ENCODE measurements at regions not wholly inside any gene's neighbourhood (a gene's known extent, or its start where the extent isn't known, plus 50 kb on each side); places are given as distances from the start of the nearest gene placed in this dataset.
"Not testable (repeated sequence)": the region's sequence is repeated elsewhere in the genome, so short reads cannot be mapped to it uniquely, and the experiment has no call there.

DNA sequence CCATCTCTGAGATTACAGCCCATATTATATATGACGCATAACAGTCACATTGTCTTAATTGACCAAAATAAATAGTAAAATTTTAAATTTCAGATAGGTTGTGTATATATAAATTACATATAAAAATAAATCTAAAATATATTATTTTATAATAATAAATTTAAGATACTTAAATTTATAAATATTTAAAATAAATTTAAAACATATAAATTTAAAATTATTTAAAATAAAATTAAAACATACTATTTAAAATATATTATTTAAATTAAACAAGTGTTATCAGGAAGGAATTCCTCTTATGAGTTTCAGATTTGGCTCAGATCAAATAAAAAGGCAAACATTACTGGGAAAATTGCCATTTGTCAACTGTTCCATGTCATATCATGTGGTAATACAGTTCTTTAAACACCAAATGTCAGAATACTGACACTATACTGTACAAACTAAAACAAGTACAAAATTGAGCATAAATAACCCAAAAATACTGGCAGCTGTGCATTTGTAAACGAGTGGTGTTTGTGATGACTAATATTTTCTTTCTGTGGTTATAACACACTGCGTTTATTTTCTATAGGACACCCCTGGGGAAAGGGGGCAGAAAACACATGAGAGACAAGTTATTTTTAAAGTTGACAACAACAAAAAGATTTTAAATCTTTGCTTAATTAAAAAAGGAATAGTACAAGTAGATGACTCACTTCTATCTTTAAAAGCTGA is 71.3 kb upstream of the DGKB start:
- Histone ChIP-seq H3K9me3 (ENCODE audit: control insufficient read depth, low read length) (no peaks in the 10 kb centered on the region), H3K4me3 (ENCODE audit: low read length) (no peak overlapping the region)
- peak; percentile 2 for DNase-seq (ENCODE audit: low read depth)

DNA sequence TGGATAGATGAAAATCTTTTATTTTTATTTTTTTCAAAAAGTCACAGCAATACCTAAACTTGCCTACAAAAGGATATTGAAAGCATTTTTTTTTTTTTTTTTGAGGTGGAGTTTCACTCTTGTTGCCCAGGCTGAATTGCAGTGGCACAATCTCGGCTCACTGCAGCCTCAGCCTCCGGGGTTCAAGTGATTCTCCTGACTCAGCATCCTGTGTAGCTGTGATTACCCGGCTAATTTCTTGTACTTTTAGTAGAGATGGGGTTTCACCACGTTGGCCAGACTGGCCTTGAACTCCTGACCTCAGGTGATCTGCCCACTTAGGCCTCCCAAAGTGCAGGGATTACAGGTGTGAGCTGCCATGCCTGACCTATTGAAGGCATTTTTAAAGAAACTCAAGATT is 69.1 kb upstream of the DGKB start:
- not testable (repeated sequence) for H3K9me3 ChIP-seq (ENCODE audit: control insufficient read depth, low read length); H3K27me3 ChIP-seq (replicated peaks; ENCODE audit: control insufficient read depth, insufficient read depth, low read length); H3K4me3 ChIP-seq (ENCODE audit: low read length); DNase-seq (ENCODE audit: low read depth); H3K9ac ChIP-seq (ENCODE audit: low read length); H3K36me3 ChIP-seq (ENCODE audit: control insufficient read depth, insufficient read depth, low read length, severe bottlenecking); H3K4me1 ChIP-seq (ENCODE audit: control insufficient read depth, insufficient read depth, low read length)

More for the DNA sequence above, 71.3 kb upstream of the DGKB start:
- Histone ChIP-seq H3K4me1 (ENCODE audit: control insufficient read depth, insufficient read depth, low read length) (peaks cover 5% of the 10 kb centered on the region), H3K27me3 (replicated peaks; ENCODE audit: control insufficient read depth, insufficient read depth, low read length) (no peaks in the 10 kb centered on the region), H3K36me3 (ENCODE audit: control insufficient read depth, insufficient read depth, low read length, severe bottlenecking) (no peaks in the 10 kb centered on the region), H3K9ac (ENCODE audit: low read length) (no peak overlapping the region)

DNA sequence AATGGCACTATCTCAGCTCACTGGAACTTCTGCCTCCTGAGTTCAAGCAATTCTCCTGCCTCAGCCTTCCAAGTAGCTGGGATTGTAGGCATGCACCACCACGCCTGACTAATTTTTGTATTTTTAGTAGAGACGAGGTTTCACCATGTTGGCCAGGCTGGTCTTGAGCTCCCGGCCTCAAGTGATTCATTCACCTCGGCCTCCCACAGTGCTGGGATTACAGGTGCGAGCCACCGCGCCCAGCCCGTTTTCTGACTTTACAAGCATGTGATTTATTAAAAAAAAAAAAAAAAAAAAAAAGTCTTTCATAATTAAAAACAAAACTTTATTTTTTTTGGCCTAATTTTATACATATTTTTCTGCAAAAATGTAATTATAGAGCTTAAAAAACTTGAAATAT is 64.8 kb upstream of the DGKB start:
- not testable (repeated sequence) for H3K27me3 ChIP-seq (replicated peaks; ENCODE audit: control insufficient read depth, insufficient read depth, low read length); H3K9ac ChIP-seq (ENCODE audit: low read length); H3K36me3 ChIP-seq (ENCODE audit: control insufficient read depth, insufficient read depth, low read length, severe bottlenecking); H3K4me1 ChIP-seq (ENCODE audit: control insufficient read depth, insufficient read depth, low read length); H3K4me3 ChIP-seq (ENCODE audit: low read length); H3K9me3 ChIP-seq (ENCODE audit: control insufficient read depth, low read length); DNase-seq (ENCODE audit: low read depth)

DNA sequence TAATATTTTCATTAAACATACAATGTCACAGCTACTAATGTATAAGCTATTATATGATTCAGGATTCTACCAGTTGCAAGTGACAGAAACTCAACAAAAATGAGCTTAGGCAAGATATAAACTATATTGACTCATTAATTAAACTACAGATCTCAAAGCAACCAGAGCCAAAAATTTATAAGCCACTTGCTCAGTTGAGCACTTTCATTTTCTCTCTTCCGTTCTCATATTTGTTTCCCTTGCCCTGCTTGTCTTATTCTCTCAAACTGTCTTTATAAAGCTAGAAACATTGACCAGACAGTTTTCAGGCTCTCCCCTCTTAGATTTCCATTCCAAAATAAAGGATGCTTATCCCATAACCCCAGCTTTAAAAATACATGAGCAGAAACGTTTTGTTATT is 60.2 kb upstream of the DGKB start:
- no peaks in the 10 kb centered on the region for H3K9me3 ChIP-seq (ENCODE audit: control insufficient read depth, low read length)
- no peaks in the 10 kb centered on the region for H3K36me3 ChIP-seq (ENCODE audit: control insufficient read depth, insufficient read depth, low read length, severe bottlenecking)
- H3K4me3 ChIP-seq (ENCODE audit: low read length) = peak overlapping the region; percentile 45
- H3K9ac ChIP-seq (ENCODE audit: low read length) = no peak overlapping the region
- no peaks in the 10 kb centered on the region for H3K4me1 ChIP-seq (ENCODE audit: control insufficient read depth, insufficient read depth, low read length)
- no peaks in the 10 kb centered on the region for H3K27me3 ChIP-seq (replicated peaks; ENCODE audit: control insufficient read depth, insufficient read depth, low read length)
- DNase-seq (ENCODE audit: low read depth) = no peak

DNA sequence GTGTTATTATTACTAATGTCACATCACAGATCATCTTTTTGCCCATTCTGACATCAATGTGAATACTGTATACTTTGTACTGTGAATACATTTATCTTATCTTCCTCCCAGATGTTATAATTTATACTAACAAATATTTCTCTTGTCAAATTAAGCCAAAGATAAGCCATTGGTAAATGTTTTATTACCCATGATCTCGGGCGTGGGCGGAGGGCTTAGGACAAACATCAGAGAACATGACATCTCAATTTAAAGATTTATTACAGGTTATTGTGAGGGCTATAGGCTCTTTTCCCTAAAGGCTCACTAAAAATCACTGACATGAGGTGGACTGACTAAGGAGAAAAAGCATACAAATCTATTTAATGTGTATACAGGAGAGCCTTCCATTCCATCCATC is 58.2 kb upstream of the DGKB start:
- DNase-seq (ENCODE audit: low read depth) = no peak
- no peaks in the 10 kb centered on the region for H3K27me3 ChIP-seq (replicated peaks; ENCODE audit: control insufficient read depth, insufficient read depth, low read length)
- no peaks in the 10 kb centered on the region for H3K36me3 ChIP-seq (ENCODE audit: control insufficient read depth, insufficient read depth, low read length, severe bottlenecking)
- no peaks in the 10 kb centered on the region for H3K4me1 ChIP-seq (ENCODE audit: control insufficient read depth, insufficient read depth, low read length)
- H3K4me3 ChIP-seq (ENCODE audit: low read length) = no peak overlapping the region
- H3K9ac ChIP-seq (ENCODE audit: low read length) = no peak overlapping the region
- H3K9me3 ChIP-seq (ENCODE audit: control insufficient read depth, low read length) = no peaks in the 10 kb centered on the region

DNA sequence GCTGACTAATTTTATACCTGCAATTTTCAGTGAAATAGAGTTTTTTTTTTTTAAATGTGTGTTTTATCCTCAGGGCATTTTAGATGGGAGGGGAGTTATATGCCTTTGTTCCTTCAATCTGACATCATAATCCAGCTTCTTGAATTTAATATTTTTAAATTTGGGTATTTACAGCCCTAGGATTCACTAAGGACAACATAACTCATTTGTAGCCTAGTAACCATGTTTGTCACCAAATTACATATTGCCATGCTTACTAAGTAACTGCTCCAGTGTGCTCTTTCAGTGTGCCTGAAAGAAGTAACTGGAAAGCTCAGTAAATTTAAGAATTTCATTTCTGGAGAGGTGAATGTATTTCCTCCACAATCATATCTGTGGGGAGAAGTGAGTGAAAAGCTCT is 56.8 kb upstream of the DGKB start:
- no peaks in the 10 kb centered on the region for H3K4me1 ChIP-seq (ENCODE audit: control insufficient read depth, insufficient read depth, low read length)
- no peak overlapping the region for H3K9ac ChIP-seq (ENCODE audit: low read length)
- no peaks in the 10 kb centered on the region for H3K36me3 ChIP-seq (ENCODE audit: control insufficient read depth, insufficient read depth, low read length, severe bottlenecking)
- H3K9me3 ChIP-seq (ENCODE audit: control insufficient read depth, low read length) = no peaks in the 10 kb centered on the region
- no peak for DNase-seq (ENCODE audit: low read depth)
- H3K27me3 ChIP-seq (replicated peaks; ENCODE audit: control insufficient read depth, insufficient read depth, low read length) = no peaks in the 10 kb centered on the region
- H3K4me3 ChIP-seq (ENCODE audit: low read length) = no peak overlapping the region

DNA sequence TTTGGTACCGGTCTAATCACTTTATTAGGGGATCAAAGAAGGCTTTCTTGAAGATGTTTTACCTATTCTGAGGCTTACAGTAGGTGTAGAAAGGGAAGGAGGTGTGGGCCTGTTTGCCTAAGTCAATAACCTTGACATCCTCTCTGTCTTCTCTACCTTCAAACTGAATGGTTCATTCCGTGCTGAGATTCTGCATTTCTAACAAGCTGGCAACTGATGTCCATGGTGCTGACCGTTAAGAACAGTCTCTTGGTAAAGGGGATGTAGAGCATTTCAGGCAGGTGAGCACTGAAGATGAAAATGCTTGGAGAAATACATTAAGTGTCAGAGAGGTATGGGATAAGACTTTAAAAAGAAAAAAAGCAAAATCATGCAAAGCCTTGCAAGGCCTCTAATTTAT is 51.5 kb upstream of the DGKB start:
- Histone ChIP-seq H3K36me3 (ENCODE audit: control insufficient read depth, insufficient read depth, low read length, severe bottlenecking) (no peaks in the 10 kb centered on the region), H3K4me1 (ENCODE audit: control insufficient read depth, insufficient read depth, low read length) (no peaks in the 10 kb centered on the region), H3K9me3 (ENCODE audit: control insufficient read depth, low read length) (no peaks in the 10 kb centered on the region), H3K27me3 (replicated peaks; ENCODE audit: control insufficient read depth, insufficient read depth, low read length) (no peaks in the 10 kb centered on the region), H3K4me3 (ENCODE audit: low read length) (no peak overlapping the region), H3K9ac (ENCODE audit: low read length) (no peak overlapping the region)
- no peak for DNase-seq (ENCODE audit: low read depth)

All from adipocyte (in vitro differentiated cells).